Trophoblast cell (in vitro differentiated cells and primary cell): ENCODE measurements at regions not wholly inside any gene's neighbourhood (a gene's known extent, or its start where the extent isn't known, plus 50 kb on each side); places are given as distances from the start of the nearest gene placed in this dataset.

ENCODE experiments used
- DNase-seq, 2 donors: peaks; one replicate each; pipeline ENCODE4 v3.0.0-alpha.2; 2016
- H2AFZ ChIP-seq: 2 replicates; pipeline ENCODE4 v1.6.1; 2013; ENCODE audit warnings: low read length, moderate library complexity, mild to moderate bottlenecking; ENCODE audit not compliant: insufficient read depth, poor library complexity
- H2AK5ac ChIP-seq: 2 replicates; pipeline ENCODE4 v1.6.1; 2013; ENCODE audit warnings: mild to moderate bottlenecking, low read length
- H2BK120ac ChIP-seq: 2 replicates; pipeline ENCODE4 v1.6.1; 2013; ENCODE audit warnings: low read length, mild to moderate bottlenecking, moderate library complexity; ENCODE audit not compliant: insufficient read depth, poor library complexity
- H2BK12ac ChIP-seq: 2 replicates; pipeline ENCODE4 v1.6.1; 2013; ENCODE audit warnings: mild to moderate bottlenecking, low read length, moderate library complexity
- H2BK5ac ChIP-seq: 2 replicates; pipeline ENCODE4 v1.6.1; 2013; ENCODE audit warnings: low read length, low read depth, moderate library complexity, mild to moderate bottlenecking; ENCODE audit not compliant: poor library complexity
- H3K14ac ChIP-seq: 2 replicates; pipeline ENCODE4 v1.6.1; 2013; ENCODE audit warnings: mild to moderate bottlenecking, low read length
- H3K18ac ChIP-seq: 2 replicates; pipeline ENCODE4 v1.6.1; 2013; ENCODE audit warnings: mild to moderate bottlenecking, low read length
- H3K23ac ChIP-seq: 2 replicates; pipeline ENCODE4 v1.6.1; 2013; ENCODE audit warnings: low read length
- H3K27ac ChIP-seq: 2 replicates; pipeline ENCODE4 v1.5.1; 2013; ENCODE audit warnings: low read depth, mild to moderate bottlenecking, inconsistent platforms, low read length, moderate library complexity
- H3K27me3 ChIP-seq: 2 replicates; pipeline ENCODE4 v1.6.1; 2013; ENCODE audit warnings: inconsistent platforms, mild to moderate bottlenecking, low read length, moderate library complexity; ENCODE audit not compliant: insufficient read depth
- H3K36me3 ChIP-seq, 2 experiments: 1 replicate in 1 of 2; 2 replicates in 1 of 2; pipeline ENCODE4 v1.6.1; 2013; ENCODE audit warnings: low read length in 2 of 2, mild to moderate bottlenecking in 2 of 2, moderate library complexity in 1 of 2; ENCODE audit not compliant: insufficient read depth in 2 of 2, control insufficient read depth in 1 of 2
- H3K4ac ChIP-seq: 2 replicates; pipeline ENCODE4 v1.6.1; 2013; ENCODE audit warnings: low read depth, mild to moderate bottlenecking, low read length, moderate library complexity
- H3K4me1 ChIP-seq, 2 experiments: 1 replicate in 1 of 2; 2 replicates in 1 of 2; pipeline ENCODE4 v1.6.1; 2013; ENCODE audit warnings: low read length in 2 of 2, mild to moderate bottlenecking in 2 of 2, moderate library complexity in 1 of 2; ENCODE audit not compliant: insufficient read depth in 2 of 2, control insufficient read depth in 1 of 2
- H3K4me2 ChIP-seq: 2 replicates; pipeline ENCODE4 v1.6.1; 2013; ENCODE audit warnings: inconsistent platforms, mild to moderate bottlenecking, low read length, moderate library complexity
- H3K4me3 ChIP-seq: 2 replicates; pipeline ENCODE4 v1.5.1; 2013; ENCODE audit warnings: mild to moderate bottlenecking, low read depth, low read length, inconsistent platforms
- H3K79me1 ChIP-seq: one replicate; pipeline ENCODE4 v1.6.1; 2013; ENCODE audit warnings: low read length
- H3K79me2 ChIP-seq: 2 replicates; pipeline ENCODE4 v1.6.1; 2013; ENCODE audit warnings: low read length, mild to moderate bottlenecking; ENCODE audit not compliant: control insufficient read depth, insufficient read depth, poor library complexity
- H3K9ac ChIP-seq: 2 replicates; pipeline ENCODE4 v1.6.1; 2013; ENCODE audit warnings: mild to moderate bottlenecking, low read length
- H3K9me3 ChIP-seq: 2 replicates; pipeline ENCODE4 v1.6.1; 2013; ENCODE audit warnings: low read depth, mild to moderate bottlenecking, control low read depth, inconsistent platforms, low read length; ENCODE audit not compliant: insufficient read depth
- H4K12ac ChIP-seq: 2 replicates; pipeline ENCODE4 v1.6.1; 2013; ENCODE audit warnings: low read depth, mild to moderate bottlenecking, low read length, moderate library complexity
- H4K8ac ChIP-seq: 2 replicates; pipeline ENCODE4 v1.6.1; 2013; ENCODE audit warnings: low read depth, mild to moderate bottlenecking, low read length, moderate library complexity
- H4K91ac ChIP-seq: one replicate; pipeline ENCODE4 v1.6.1; 2013; ENCODE audit warnings: low read depth, mild to moderate bottlenecking, low read length, moderate library complexity
- WGBS: extraction: QIAGEN DNeasy Blood & Tissue Kit; methylation state at CpG from one replicate; pipeline ENCODE4 v1.1.7; 2013; ENCODE audit warnings: missing lambda C conversion rate; ENCODE audit not compliant: insufficient read length, insufficient coverage; ENCODE audit errors: extremely low coverage; 5-methylcytosine and 5-hydroxymethylcytosine counted together

GRCh38 chr15:91689377-91689776, 164.1 kb upstream of the SLCO3A1 start:
- Histone ChIP-seq H3K23ac (no peak overlapping the region), H2BK120ac (no peak overlapping the region), H3K4me3 (no peak overlapping the region), H3K27me3 (no peaks in the 10 kb centered on the region), H2BK5ac (no peak overlapping the region), H2BK12ac (no peak overlapping the region), H3K4ac (no peak overlapping the region), H3K79me2 (no peaks in the 10 kb centered on the region), H4K91ac (no peak overlapping the region), H3K9ac (no peak overlapping the region), H3K4me1 (no peaks in the 10 kb centered on the region), H3K79me1 (no peaks in the 10 kb centered on the region), H2AK5ac (no peak overlapping the region), H4K12ac (no peak overlapping the region), H3K36me3 (no peaks in the 10 kb centered on the region), H3K9me3 (no peaks in the 10 kb centered on the region), H3K4me2 (no peak overlapping the region), H4K8ac (no peak overlapping the region), H3K14ac (no peak overlapping the region), H3K27ac (no peak overlapping the region), H3K18ac (no peak overlapping the region), H2AFZ (no peak overlapping the region)
- no peak for DNase-seq
- WGBS: no CpG with 5 or more reads among the region's 6 CpGs

GRCh38 chr15:91692596-91692995, 160.9 kb upstream of the SLCO3A1 start:
- H2AFZ ChIP-seq: no peak overlapping the region
- no peaks in the 10 kb centered on the region for H3K4me1 ChIP-seq
- H3K79me1 ChIP-seq: no peaks in the 10 kb centered on the region
- no peak overlapping the region for H3K14ac ChIP-seq
- H4K91ac ChIP-seq: no peak overlapping the region
- no CpG with 5 or more reads among the region's 5 CpGs for WGBS
- no peak overlapping the region for H4K12ac ChIP-seq
- H3K27ac ChIP-seq: no peak overlapping the region
- no peak overlapping the region for H3K18ac ChIP-seq
- no peak overlapping the region for H2BK5ac ChIP-seq
- H3K9me3 ChIP-seq: no peaks in the 10 kb centered on the region
- H3K79me2 ChIP-seq: no peaks in the 10 kb centered on the region
- no peak overlapping the region for H3K23ac ChIP-seq
- no peak overlapping the region for H3K4me2 ChIP-seq
- no peak overlapping the region for H4K8ac ChIP-seq
- no peaks in the 10 kb centered on the region for H3K36me3 ChIP-seq
- no peak for DNase-seq
- H2BK120ac ChIP-seq: no peak overlapping the region
- no peak overlapping the region for H2AK5ac ChIP-seq
- H3K4ac ChIP-seq: no peak overlapping the region
- H2BK12ac ChIP-seq: no peak overlapping the region
- no peak overlapping the region for H3K4me3 ChIP-seq
- H3K9ac ChIP-seq: no peak overlapping the region
- no peaks in the 10 kb centered on the region for H3K27me3 ChIP-seq

GRCh38 chr15:91694131-91694830, 159.2 kb upstream of the SLCO3A1 start:
- H3K23ac ChIP-seq: no peak overlapping the region
- H2AK5ac ChIP-seq: no peak overlapping the region
- no peaks in the 10 kb centered on the region for H3K9me3 ChIP-seq
- H3K27ac ChIP-seq: no peak overlapping the region
- no peak overlapping the region for H4K91ac ChIP-seq
- no peaks in the 10 kb centered on the region for H3K79me1 ChIP-seq
- no peak overlapping the region for H2BK5ac ChIP-seq
- no peak overlapping the region for H4K12ac ChIP-seq
- no peak overlapping the region for H3K18ac ChIP-seq
- no peak overlapping the region for H3K9ac ChIP-seq
- H4K8ac ChIP-seq: no peak overlapping the region
- no peak overlapping the region for H2BK120ac ChIP-seq
- no peaks in the 10 kb centered on the region for H3K36me3 ChIP-seq
- H3K14ac ChIP-seq: no peak overlapping the region
- H3K4ac ChIP-seq: no peak overlapping the region
- H3K4me3 ChIP-seq: no peak overlapping the region
- peak; percentile 93 to 98 for DNase-seq
- H2AFZ ChIP-seq: no peak overlapping the region
- no peaks in the 10 kb centered on the region for H3K79me2 ChIP-seq
- no peak overlapping the region for H3K4me2 ChIP-seq
- no peaks in the 10 kb centered on the region for H3K4me1 ChIP-seq
- no peak overlapping the region for H2BK12ac ChIP-seq
- WGBS: no CpG with 5 or more reads among the region's 11 CpGs
- no peaks in the 10 kb centered on the region for H3K27me3 ChIP-seq

GRCh38 chr15:91694831-91695210, 158.7 kb upstream of the SLCO3A1 start:
- no peak overlapping the region for H3K27ac ChIP-seq

More at GRCh38 chr15:91694831-91695210, 158.7 kb upstream of the SLCO3A1 start:
- Histone ChIP-seq H3K14ac (no peak overlapping the region), H2BK12ac (no peak overlapping the region), H3K79me2 (no peaks in the 10 kb centered on the region), H2AFZ (no peak overlapping the region), H3K79me1 (no peaks in the 10 kb centered on the region), H3K18ac (no peak overlapping the region), H3K4me3 (no peak overlapping the region), H3K27me3 (no peaks in the 10 kb centered on the region), H3K4ac (no peak overlapping the region), H3K9me3 (no peaks in the 10 kb centered on the region), H3K36me3 (no peaks in the 10 kb centered on the region), H2BK5ac (no peak overlapping the region), H3K9ac (no peak overlapping the region), H3K4me1 (no peaks in the 10 kb centered on the region), H3K4me2 (no peak overlapping the region), H4K91ac (no peak overlapping the region), H2AK5ac (no peak overlapping the region), H4K8ac (no peak overlapping the region), H4K12ac (no peak overlapping the region), H3K23ac (no peak overlapping the region), H2BK120ac (no peak overlapping the region)
- peak in 1 of 2 donors; percentile 85 for DNase-seq
- WGBS: no CpG with 5 or more reads among the region's 4 CpGs
